ENCODE measurements at regions not wholly inside any gene's neighbourhood (a gene's known extent, or its start where the extent isn't known, plus 50 kb on each side); places are given as distances from the start of the nearest gene placed in this dataset.

- no peak for TF ChIP-seq ZBTB43 (CRISPR knock-in tag; IDR thresholded peaks at IDR 0.05)
- TF ChIP-seq GRHL2 (CRISPR knock-in tag; IDR thresholded peaks at IDR 0.05; ENCODE audit: insufficient replicate concordance, severe bottlenecking) = no peak
- no peak for TF ChIP-seq ELF4 (CRISPR knock-in tag; IDR thresholded peaks at IDR 0.05; ENCODE audit: low read depth)
- TF ChIP-seq ETV6 (CRISPR knock-in tag; IDR thresholded peaks at IDR 0.05) = no peak
These were observed 236.9 kb upstream of the TMEM229A start (continued) for GRCh38 chr7:124269774-124270173.

GRCh38 chr7:124267154-124267553 lies 234.3 kb upstream of the TMEM229A start:
- ATAC-seq (no peak), DNase-seq (ENCODE audit: low spot score) (no peak)
- ChIA-PET CTCF (interaction anchor here (0.7 kb wide), 1 partner anchor 9 kb away, joined by 3 read pairs; no protein-coding TSS in a partner anchor), POLR2A (no interaction called here)
- peaks cover 7% of the 10 kb centered on the region for H3K27me3 Mint-ChIP-seq (ENCODE audit: low read depth)
- peaks cover 22% of the 10 kb centered on the region for H3K4me1 Mint-ChIP-seq
- H3K36me3 Mint-ChIP-seq = no peaks in the 10 kb centered on the region
- H3K27ac Mint-ChIP-seq = no peak overlapping the region
- TF ChIP-seq RELA (CRISPR knock-in tag; IDR thresholded peaks at IDR 0.05; ENCODE audit: borderline replicate concordance) = no peak
- no peak for TF ChIP-seq KAT7 (CRISPR knock-in tag; IDR thresholded peaks at IDR 0.05; ENCODE audit: borderline replicate concordance)
- TF ChIP-seq ZNF671 (CRISPR knock-in tag; IDR thresholded peaks at IDR 0.05) = no peak
- no peak for TF ChIP-seq NR1H2 (CRISPR knock-in tag; IDR thresholded peaks at IDR 0.05)
- TF ChIP-seq TCF7 (CRISPR knock-in tag; IDR thresholded peaks at IDR 0.05; ENCODE audit: low read depth) = no peak
- no peak for TF ChIP-seq ZNF138 (CRISPR knock-in tag; conservative IDR thresholded peaks at IDR 0.05)
- TF ChIP-seq IRF1 (CRISPR knock-in tag; IDR thresholded peaks at IDR 0.05) = no peak
- no peak for TF ChIP-seq CREM (CRISPR knock-in tag; IDR thresholded peaks at IDR 0.05)
- no peak for TF ChIP-seq ATF6 (CRISPR knock-in tag; IDR thresholded peaks at IDR 0.05)
- TF ChIP-seq ZMAT4 (CRISPR knock-in tag; IDR thresholded peaks at IDR 0.05) = no peak
- TF ChIP-seq NFATC4 (CRISPR knock-in tag; IDR thresholded peaks at IDR 0.05) = no peak
- no peak for TF ChIP-seq SOX15 (CRISPR knock-in tag; IDR thresholded peaks at IDR 0.05)
- TF ChIP-seq ARID4B (CRISPR knock-in tag; IDR thresholded peaks at IDR 0.05; ENCODE audit: borderline replicate concordance) = no peak
- no peak for TF ChIP-seq TEAD1 (CRISPR knock-in tag; IDR thresholded peaks at IDR 0.05)
- H3K4me3 Mint-ChIP-seq = no peak overlapping the region
- H3K9me3 Mint-ChIP-seq = no peaks in the 10 kb centered on the region

All from WTC11 (cell line).